NCI-H2196 (cell line): ENCODE measurements at regions not wholly inside any gene's neighbourhood (a gene's known extent, or its start where the extent isn't known, plus 50 kb on each side); places are given as distances from the start of the nearest gene placed in this dataset.

Experiments used
- DNase-seq: peaks from one replicate; lab custom pipeline; 2025; ENCODE audit not compliant: unreplicated experiment; lab: John Stamatoyannopoulos, UW

DNA sequence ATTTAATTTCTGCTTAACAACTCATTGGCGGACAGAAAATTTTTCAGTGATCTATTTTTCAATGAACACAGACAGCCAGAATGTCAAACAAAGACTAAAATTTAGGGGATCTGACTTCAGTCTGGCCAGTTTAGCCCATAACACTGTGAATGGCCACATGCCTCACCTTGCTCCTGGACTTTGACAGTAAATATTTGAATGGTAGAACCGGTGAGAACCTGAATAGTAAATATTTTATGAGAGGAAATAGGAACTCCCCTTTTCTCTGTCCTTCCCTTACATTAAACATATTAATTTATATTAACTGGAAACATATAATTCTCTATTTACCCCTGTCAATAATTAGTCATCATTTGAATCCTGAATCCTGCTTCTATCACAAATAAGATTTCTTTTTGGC, 942.1 kb downstream of the KCNJ2 start:
- DNase-seq: no peak

DNA sequence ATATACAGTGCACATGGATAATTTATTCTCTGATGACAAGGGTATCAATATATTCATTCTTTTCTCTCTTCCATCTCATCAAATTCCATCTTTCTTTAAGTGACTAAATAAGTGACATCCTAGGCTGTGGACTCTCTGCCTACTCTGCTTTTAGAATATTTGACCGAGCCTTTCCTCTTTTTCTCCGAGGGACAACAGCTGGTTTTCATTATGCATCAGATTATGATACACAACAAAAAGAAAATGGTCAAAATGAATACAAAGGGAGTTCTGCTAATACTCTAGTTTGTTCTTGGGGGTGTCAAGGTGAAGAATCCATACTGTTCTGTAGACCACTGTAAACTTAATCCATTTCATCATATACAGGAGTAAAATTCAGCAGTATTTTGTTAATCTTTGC, 942.6 kb downstream of the KCNJ2 start:
- no peak for DNase-seq

DNA sequence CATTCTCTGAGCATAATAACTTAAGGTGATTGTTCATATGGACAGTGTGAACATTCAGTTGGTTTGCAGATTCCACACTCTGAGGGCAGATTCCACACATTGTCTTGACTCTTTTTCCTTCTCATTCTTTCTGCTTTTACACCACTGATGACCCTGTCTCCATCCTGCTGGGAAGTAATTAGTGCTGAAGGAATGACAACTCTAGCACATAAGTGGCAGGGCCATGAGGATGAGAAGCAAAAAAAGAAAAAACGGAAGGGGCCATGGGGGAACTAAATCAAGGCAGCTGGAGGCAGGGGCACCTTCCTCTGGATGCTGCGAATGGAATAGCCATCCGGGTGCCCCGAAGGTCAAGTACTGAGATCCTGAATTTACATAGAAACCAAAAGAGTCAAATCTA, 944.0 kb downstream of the KCNJ2 start:
- DNase-seq: no peak

DNA sequence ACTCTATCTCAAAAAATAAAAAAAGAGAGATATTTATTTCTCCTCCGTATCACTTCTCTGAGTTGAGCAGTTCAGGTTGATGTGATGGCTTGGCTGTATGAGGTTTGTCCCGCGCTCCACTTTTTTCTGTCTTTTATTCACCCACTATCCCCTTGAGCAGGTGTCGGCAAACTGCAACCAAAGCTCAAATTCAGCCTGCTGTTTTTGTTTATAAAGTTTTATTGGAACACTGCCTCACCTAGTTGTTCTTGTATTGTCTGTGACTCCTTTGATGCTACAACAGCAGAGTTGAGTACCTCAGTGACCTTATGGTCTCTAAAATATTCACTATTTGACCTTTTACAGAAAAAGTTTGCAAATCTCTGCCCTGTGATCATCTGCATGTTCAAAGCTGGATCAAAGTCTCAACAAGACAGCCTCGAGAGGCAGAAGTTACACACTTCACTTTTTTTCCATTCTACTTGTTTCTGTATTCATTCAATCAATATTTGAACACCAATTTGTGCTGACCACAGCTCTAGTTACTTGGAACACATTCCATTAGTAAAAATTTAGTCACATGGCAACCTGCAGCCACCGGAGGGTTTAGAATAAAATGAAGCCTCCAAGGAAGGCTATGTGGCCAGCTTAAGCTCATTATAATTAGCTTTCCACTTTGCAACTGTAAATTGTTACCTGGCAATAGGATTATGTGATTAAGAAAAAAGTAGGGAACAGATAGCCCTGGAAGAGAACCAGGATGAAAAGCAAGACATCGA, 945.8 kb downstream of the KCNJ2 start:
- DNase-seq: no peak

DNA sequence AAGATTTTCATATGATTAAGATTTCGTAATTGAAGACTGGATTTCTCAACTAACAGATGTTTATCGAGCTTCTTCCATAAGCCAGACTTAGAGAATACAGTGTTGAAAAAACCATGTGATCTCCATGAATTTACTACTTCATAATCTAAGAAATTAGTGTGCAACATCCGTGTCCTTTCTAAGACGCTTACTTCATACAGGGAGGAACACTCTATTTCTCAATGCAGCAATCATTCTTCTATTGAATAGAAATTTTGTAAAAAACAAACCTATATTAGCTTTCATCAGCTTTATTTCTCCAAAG, 946.3 kb downstream of the KCNJ2 start:
- DNase-seq: no peak

DNA sequence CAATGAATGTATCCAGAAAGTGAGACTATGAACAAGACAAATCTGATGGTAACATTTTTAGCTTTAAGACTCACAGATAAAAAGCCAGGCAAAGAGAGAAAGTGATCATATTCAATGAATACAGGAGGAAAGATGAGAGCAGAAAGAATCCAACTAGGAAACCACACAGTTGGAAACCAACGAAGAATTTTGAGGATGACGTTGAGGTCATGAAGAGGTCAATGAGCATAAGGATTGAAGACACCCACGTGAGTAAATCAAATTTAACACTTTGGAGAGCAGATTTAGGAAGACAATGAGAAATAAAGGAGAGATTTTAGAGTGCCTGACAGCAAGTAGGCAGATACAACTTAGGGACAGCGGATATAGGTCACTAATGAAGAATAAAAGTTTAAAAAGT, 948.1 kb downstream of the KCNJ2 start:
- no peak for DNase-seq

DNA sequence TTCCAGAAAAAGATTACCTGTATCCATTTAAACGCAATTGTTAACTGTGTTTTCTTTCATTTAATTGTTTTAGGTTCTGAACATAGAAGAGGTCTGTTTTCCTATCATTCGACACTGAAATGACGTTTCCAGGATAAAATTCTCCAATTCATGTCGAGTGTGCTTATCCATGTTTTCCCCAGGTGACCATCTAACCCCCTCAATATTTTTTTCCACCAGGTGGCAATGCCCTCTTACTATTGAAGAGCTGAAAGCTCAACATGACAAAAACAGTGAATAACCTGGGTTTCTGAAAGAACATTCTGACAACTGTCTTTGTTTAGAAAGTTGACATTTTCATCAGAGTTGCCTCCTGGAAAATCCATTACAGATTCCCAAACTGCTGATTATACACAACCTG, 948.7 kb downstream of the KCNJ2 start:
- peak; percentile 43 for DNase-seq

DNA sequence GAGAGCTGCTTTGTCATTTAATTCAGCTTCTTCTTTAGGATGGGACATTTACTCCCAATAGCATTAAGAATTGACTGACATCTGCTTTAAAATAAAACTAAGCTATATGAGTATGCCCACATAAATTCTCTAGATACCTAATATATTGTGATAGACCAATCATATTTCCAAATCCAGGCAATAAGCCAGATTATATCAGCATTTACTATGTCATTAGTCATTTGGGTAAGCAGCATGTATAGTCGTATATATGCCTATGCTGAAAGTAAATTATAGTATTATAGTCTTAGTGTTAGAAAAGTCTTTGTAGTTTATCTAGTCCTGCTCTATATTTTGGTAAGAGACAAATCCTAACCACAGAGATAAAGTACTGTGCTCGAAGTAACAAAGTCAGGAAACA, 958.1 kb downstream of the KCNJ2 start:
- DNase-seq: no peak

DNA sequence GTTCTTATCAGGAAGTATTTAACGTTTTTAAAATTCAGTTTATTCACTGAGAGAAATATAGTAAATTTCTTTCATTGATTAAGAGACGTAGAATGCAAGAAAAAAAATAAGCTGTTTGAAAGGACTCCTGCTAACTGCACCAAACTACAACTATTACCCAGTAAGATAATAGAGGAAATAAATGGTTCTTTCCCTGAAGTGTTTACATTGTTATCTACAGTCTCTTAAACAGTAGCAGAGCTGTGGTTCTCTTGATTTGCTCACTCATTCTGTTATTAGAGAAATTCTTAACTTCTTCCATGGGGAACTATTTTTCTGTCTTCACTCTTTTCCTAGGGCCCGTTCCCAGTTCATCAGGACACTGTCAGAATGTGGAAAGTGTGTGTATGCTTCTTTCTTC, 973.0 kb downstream of the KCNJ2 start:
- no peak for DNase-seq

DNA sequence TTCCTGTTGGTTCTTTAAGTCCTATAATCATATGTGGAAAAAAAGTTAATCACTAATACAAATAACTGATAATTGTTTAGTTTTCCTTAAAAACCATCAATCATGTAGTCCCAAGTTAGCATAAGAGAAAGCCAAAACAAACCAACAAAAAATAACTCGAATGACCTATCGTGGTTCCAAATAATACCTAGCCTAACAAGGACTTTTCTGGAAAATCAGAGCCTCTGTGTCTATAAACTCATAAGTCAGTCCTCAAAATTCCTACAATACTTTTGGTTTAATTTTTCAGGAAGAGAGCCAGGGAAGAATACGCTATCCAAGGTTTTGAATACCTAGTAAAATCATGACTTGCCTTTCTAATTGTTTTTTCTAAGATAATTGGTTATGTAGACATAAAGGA, 975.3 kb upstream of the SOX9 start:
- no peak for DNase-seq

GRCh38 chr17:71147906-71148305, 972.9 kb upstream of the SOX9 start:
- no peak for DNase-seq

GRCh38 chr17:71149607-71150006, 971.2 kb upstream of the SOX9 start:
- no peak for DNase-seq

DNA sequence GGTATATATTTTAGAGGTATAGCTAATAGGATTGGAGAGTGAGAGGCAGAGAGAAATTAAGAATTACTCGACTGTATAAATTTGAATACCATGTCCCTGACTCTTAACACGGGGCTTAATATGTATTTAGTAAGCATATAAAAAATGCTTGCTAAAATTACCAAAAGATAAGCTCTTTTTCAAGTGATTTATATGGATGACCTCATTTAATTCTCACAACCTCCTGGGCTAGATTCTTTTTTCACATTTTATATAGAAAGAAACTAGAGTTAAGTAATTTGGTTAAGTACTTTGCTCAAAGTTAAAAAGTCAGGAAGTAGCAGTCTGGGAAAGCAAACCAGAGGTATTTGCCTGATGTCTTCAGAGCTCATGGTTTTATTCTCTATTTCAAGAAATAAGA, 963.5 kb upstream of the SOX9 start:
- DNase-seq: no peak

DNA sequence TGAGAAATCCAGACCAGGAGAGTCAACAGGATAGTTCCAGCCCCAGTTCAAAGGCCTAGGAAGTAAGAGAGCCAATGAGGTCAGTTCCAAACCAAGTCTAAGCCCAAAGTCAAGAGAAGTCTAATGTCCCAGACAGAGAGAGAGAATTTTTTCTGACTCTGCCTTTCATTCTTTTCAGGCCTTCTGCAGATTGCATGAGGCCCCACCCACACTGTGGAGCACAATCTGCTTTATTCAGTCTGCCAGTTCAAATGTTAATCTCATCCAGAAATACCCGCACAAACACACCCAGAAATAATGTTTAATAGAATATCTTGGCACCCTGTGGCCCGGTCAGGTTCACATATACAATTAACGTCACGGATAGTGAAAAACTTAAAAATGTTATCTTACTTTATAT, 962.4 kb upstream of the SOX9 start:
- DNase-seq: no peak

DNA sequence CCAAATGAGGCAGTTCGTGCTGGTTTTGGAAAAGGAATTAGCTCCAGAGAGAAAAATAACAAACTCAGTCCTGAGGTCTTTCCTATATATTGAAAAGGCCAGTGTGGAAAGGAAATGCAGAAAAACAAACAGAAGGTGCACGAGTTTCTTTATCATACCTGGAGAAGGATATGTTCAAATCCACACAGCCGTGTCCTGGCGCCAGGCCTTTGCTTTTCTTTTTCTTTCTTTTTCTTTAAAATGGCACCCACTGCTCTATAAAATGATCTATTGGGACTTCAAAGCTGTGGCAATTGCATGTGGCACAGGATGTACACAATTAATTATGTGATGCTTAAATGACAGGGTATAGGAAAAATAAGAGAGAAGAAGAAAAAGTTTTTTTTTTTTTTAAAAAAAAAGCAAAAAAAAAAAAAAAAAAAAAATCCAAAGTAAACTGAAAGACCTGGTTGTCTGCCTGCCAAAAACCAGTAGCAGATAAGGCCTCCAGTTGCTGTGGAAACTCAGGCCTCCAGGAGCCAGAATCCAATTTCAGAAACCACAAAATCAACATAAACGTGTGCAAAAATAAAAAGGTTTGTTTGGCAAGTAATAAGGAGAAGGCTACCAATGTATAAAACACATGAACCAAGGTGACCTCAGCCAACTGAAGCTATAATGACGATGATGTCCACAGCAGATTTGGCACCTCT, 957.6 kb upstream of the SOX9 start:
- DNase-seq: peak; percentile 93

DNA sequence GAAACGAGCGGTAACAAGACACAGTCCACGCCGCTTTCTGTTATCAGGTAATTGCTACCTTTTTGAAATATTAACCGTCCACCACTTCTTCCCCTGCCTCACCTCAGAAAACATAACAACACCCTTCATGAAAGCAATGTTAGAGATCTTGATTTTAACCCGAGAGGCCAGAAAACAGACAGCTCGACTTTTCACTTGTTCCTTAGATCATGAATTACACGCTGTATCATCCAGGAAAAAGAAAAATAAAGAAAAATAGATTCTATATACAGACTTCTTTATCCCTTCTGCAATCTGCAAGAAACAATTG, 957.1 kb upstream of the SOX9 start:
- DNase-seq: no peak

GRCh38 chr17:71164561-71164960, 956.3 kb upstream of the SOX9 start:
- no peak for DNase-seq

DNA sequence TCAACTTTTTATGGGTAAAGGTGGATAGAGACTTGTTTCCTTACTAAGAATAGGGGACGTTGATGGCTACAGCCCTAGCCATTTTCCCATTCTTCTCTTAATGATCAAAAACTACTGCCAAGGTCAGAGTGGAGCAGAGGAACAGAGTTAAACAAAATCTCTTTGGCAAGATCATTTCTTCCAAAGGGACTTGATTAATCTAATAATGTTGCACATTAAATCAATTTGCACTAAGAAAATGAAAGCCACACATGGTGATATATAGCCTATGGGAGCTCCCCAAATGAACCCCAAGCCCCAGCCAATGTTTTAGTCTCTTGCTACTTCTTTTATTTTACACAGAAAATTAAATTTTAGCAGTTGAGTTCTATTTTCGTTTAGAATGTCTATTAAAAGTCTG, 954.5 kb upstream of the SOX9 start:
- DNase-seq: no peak

DNA sequence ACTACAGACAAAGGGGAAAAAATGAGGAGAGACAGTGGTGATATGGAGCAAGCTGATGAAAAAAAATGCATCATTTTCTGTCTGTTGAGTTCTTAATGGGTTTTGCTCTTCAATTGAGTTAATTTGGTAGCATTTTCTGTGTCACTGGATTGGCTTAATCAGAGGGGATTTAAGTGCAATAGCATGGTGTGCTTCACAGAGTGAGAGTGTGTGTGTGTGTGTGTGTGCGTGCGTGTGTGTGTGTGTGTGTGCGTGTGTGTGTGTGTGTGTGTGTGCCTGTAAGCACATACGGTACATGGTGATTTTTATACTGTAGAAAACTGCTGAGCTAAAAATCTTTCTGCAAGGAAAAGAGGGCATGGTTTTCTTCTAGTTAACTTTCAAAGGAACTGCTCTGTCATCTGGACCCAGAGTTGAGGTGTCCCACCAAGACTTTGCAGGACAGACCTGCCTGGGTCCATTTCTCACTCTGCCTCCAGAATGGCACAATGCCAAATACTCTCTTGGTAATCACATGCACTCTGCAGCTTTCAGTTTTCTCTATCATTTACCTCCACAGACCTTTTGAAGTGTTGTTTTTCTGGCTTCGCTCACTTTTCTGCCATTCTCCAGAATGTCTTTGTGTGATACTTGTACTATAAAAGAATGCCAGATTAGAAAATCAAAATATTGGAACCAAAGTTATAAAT, 952.6 kb upstream of the SOX9 start:
- peak; percentile 20 for DNase-seq

DNA sequence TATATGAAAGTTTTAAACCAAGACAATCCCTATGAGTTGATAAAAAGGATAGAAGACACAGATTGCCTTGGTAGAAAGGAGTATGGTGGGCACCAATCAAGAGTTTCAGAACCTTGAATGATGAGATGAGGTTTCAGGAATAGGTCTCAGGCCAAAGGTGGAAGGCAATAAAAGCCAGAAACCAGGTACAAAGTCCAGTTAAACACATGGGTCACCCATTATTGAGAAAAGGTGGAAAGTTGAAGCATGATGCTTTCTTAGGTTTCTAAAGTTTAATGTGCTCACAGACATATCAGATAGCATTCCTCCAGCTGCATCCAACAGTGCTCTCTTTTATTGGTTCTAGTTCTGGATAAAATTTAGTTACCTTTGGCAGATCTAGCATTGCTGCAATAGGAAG, 950.8 kb upstream of the SOX9 start:
- DNase-seq: no peak

DNA sequence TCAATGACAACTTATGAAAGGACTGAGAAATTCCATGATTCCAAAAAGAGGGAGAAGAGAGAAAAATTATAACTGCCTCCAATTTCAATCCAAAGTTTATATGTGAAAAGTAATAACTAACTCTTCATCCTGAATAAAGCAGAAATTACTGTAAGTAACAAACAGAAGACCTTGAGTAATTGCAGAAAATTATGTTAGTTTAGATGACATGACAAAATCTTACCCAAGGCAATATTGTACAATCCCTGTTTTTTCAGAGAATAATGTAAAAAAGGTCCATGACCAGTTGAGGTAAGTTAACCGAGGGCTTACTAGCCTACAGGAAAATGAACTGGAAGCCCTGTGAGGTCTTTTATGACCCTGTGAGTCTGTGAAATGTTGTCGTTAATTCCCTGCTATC, 949.5 kb upstream of the SOX9 start:
- no peak for DNase-seq

DNA sequence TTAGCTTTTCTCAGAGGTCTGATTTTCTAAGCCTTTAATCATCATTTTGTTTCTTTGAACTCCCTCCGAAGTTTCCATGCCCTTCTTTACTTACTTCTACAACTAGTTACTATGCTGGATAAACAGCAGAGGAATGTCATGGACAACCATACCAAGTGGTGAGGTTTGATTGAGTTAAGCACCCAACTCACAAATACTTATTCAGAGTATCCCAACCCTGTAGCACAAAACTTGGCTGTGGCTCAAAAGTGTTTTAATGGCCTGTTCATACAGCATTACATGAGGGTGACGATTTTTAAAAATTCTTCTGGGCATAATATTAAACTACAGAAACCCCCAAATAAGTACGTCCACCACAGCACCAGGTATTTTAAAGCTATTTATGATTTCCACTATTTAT, 946.8 kb upstream of the SOX9 start:
- no peak for DNase-seq

GRCh38 chr17:71176331-71176730, 944.5 kb upstream of the SOX9 start:
- no peak for DNase-seq
